Trophoblast cell (in vitro differentiated cells and primary cell): ENCODE measurements at regions not wholly inside any gene's neighbourhood (a gene's known extent, or its start where the extent isn't known, plus 50 kb on each side); places are given as distances from the start of the nearest gene placed in this dataset.

Experiments
- DNase-seq, 2 donors: peaks; one replicate each; pipeline ENCODE4 v3.0.0-alpha.2; 2016
- H2AFZ ChIP-seq: 2 replicates; pipeline ENCODE4 v1.6.1; 2013; ENCODE audit warnings: low read length, moderate library complexity, mild to moderate bottlenecking; ENCODE audit not compliant: insufficient read depth, poor library complexity
- H2AK5ac ChIP-seq: 2 replicates; pipeline ENCODE4 v1.6.1; 2013; ENCODE audit warnings: mild to moderate bottlenecking, low read length
- H2BK120ac ChIP-seq: 2 replicates; pipeline ENCODE4 v1.6.1; 2013; ENCODE audit warnings: low read length, mild to moderate bottlenecking, moderate library complexity; ENCODE audit not compliant: insufficient read depth, poor library complexity
- H2BK12ac ChIP-seq: 2 replicates; pipeline ENCODE4 v1.6.1; 2013; ENCODE audit warnings: mild to moderate bottlenecking, low read length, moderate library complexity
- H2BK5ac ChIP-seq: 2 replicates; pipeline ENCODE4 v1.6.1; 2013; ENCODE audit warnings: low read length, low read depth, moderate library complexity, mild to moderate bottlenecking; ENCODE audit not compliant: poor library complexity
- H3K14ac ChIP-seq: 2 replicates; pipeline ENCODE4 v1.6.1; 2013; ENCODE audit warnings: mild to moderate bottlenecking, low read length
- H3K18ac ChIP-seq: 2 replicates; pipeline ENCODE4 v1.6.1; 2013; ENCODE audit warnings: mild to moderate bottlenecking, low read length
- H3K23ac ChIP-seq: 2 replicates; pipeline ENCODE4 v1.6.1; 2013; ENCODE audit warnings: low read length
- H3K27ac ChIP-seq: 2 replicates; pipeline ENCODE4 v1.5.1; 2013; ENCODE audit warnings: low read depth, mild to moderate bottlenecking, inconsistent platforms, low read length, moderate library complexity
- H3K27me3 ChIP-seq: 2 replicates; pipeline ENCODE4 v1.6.1; 2013; ENCODE audit warnings: inconsistent platforms, mild to moderate bottlenecking, low read length, moderate library complexity; ENCODE audit not compliant: insufficient read depth
- H3K36me3 ChIP-seq, 2 experiments: 1 replicate in 1 of 2; 2 replicates in 1 of 2; pipeline ENCODE4 v1.6.1; 2013; ENCODE audit warnings: low read length in 2 of 2, mild to moderate bottlenecking in 2 of 2, moderate library complexity in 1 of 2; ENCODE audit not compliant: insufficient read depth in 2 of 2, control insufficient read depth in 1 of 2
- H3K4ac ChIP-seq: 2 replicates; pipeline ENCODE4 v1.6.1; 2013; ENCODE audit warnings: low read depth, mild to moderate bottlenecking, low read length, moderate library complexity
- H3K4me1 ChIP-seq, 2 experiments: 1 replicate in 1 of 2; 2 replicates in 1 of 2; pipeline ENCODE4 v1.6.1; 2013; ENCODE audit warnings: low read length in 2 of 2, mild to moderate bottlenecking in 2 of 2, moderate library complexity in 1 of 2; ENCODE audit not compliant: insufficient read depth in 2 of 2, control insufficient read depth in 1 of 2
- H3K4me2 ChIP-seq: 2 replicates; pipeline ENCODE4 v1.6.1; 2013; ENCODE audit warnings: inconsistent platforms, mild to moderate bottlenecking, low read length, moderate library complexity
- H3K4me3 ChIP-seq: 2 replicates; pipeline ENCODE4 v1.5.1; 2013; ENCODE audit warnings: mild to moderate bottlenecking, low read depth, low read length, inconsistent platforms
- H3K79me1 ChIP-seq: one replicate; pipeline ENCODE4 v1.6.1; 2013; ENCODE audit warnings: low read length
- H3K79me2 ChIP-seq: 2 replicates; pipeline ENCODE4 v1.6.1; 2013; ENCODE audit warnings: low read length, mild to moderate bottlenecking; ENCODE audit not compliant: control insufficient read depth, insufficient read depth, poor library complexity
- H3K9ac ChIP-seq: 2 replicates; pipeline ENCODE4 v1.6.1; 2013; ENCODE audit warnings: mild to moderate bottlenecking, low read length
- H3K9me3 ChIP-seq: 2 replicates; pipeline ENCODE4 v1.6.1; 2013; ENCODE audit warnings: low read depth, mild to moderate bottlenecking, control low read depth, inconsistent platforms, low read length; ENCODE audit not compliant: insufficient read depth
- H4K12ac ChIP-seq: 2 replicates; pipeline ENCODE4 v1.6.1; 2013; ENCODE audit warnings: low read depth, mild to moderate bottlenecking, low read length, moderate library complexity
- H4K8ac ChIP-seq: 2 replicates; pipeline ENCODE4 v1.6.1; 2013; ENCODE audit warnings: low read depth, mild to moderate bottlenecking, low read length, moderate library complexity
- H4K91ac ChIP-seq: one replicate; pipeline ENCODE4 v1.6.1; 2013; ENCODE audit warnings: low read depth, mild to moderate bottlenecking, low read length, moderate library complexity
- WGBS: extraction: QIAGEN DNeasy Blood & Tissue Kit; methylation state at CpG from one replicate; pipeline ENCODE4 v1.1.7; 2013; ENCODE audit warnings: missing lambda C conversion rate; ENCODE audit not compliant: insufficient read length, insufficient coverage; ENCODE audit errors: extremely low coverage; 5-methylcytosine and 5-hydroxymethylcytosine counted together

DNA sequence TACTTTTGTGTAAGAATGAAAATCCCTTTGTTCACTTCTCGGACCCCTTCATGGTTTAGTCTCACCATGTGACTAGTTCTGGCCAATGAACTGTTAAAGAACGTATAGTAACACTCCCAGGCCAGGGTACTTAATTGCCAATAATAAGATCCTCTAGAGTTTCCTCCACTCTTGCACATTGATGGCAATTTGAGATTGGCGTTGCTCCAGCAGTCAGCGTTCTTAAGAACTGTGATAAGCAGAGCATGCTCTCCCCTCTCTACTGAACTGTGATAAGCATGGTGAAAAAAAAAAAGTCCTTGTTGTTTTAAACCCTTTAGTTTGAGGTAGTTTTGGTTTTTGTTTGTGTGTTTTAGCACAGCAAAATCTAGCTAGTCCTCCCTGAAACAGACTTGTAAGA, 854.5 kb downstream of the SLC6A15 start:
- no CpG with 5 or more reads among the region's 4 CpGs for WGBS

DNA sequence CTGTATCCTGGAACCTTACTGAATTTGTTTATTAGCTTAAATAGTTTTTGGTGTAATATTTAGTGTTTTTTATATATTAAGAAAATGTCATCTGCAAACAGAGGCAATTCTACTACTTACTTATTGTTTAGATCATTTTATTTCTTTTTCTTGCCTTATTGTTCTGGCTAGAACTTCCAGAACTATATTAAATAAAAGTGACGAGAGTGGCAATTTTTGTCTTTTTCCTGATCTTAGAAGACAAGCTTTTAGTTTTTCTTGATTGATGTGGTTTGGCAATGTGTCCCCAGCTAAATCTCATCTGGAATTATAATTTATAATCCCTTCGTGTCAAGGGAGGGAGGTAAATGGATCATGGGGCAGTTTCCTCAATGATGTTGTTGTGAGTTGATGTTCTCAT, 857.8 kb downstream of the SLC6A15 start:
- Histone ChIP-seq H4K12ac (no peak overlapping the region), H3K18ac (no peak overlapping the region), H3K27me3 (no peaks in the 10 kb centered on the region), H2BK120ac (no peak overlapping the region), H3K36me3 (no peaks in the 10 kb centered on the region), H2AFZ (no peak overlapping the region), H3K23ac (no peak overlapping the region), H3K9ac (no peak overlapping the region), H3K9me3 (no peaks in the 10 kb centered on the region), H4K91ac (no peak overlapping the region), H3K4me2 (no peak overlapping the region), H3K79me2 (no peaks in the 10 kb centered on the region), H3K79me1 (no peaks in the 10 kb centered on the region), H2BK12ac (no peak overlapping the region), H3K4me1 (no peaks in the 10 kb centered on the region), H4K8ac (no peak overlapping the region), H3K27ac (no peak overlapping the region), H3K14ac (no peak overlapping the region), H2AK5ac (no peak overlapping the region), H2BK5ac (no peak overlapping the region), H3K4ac (no peak overlapping the region), H3K4me3 (no peak overlapping the region)
- no CpG with 5 or more reads among the region's 2 CpGs for WGBS
- DNase-seq, result no peak

More for the DNA sequence above, 854.5 kb downstream of the SLC6A15 start:
- H2BK5ac ChIP-seq, result no peak overlapping the region
- no peak overlapping the region for H3K18ac ChIP-seq
- no peak overlapping the region for H2AK5ac ChIP-seq
- H3K4me3 ChIP-seq, result no peak overlapping the region
- H4K12ac ChIP-seq, result no peak overlapping the region
- H3K4me2 ChIP-seq, result no peak overlapping the region
- H3K23ac ChIP-seq, result no peak overlapping the region
- H2AFZ ChIP-seq, result no peak overlapping the region
- no peaks in the 10 kb centered on the region for H3K79me2 ChIP-seq
- H3K9me3 ChIP-seq, result no peaks in the 10 kb centered on the region
- H3K9ac ChIP-seq, result no peak overlapping the region
- no peak overlapping the region for H3K4ac ChIP-seq
- H3K27me3 ChIP-seq, result no peaks in the 10 kb centered on the region
- no peak overlapping the region for H3K27ac ChIP-seq
- H3K4me1 ChIP-seq, result no peaks in the 10 kb centered on the region
- no peak overlapping the region for H4K91ac ChIP-seq
- H2BK120ac ChIP-seq, result no peak overlapping the region
- H4K8ac ChIP-seq, result no peak overlapping the region
- no peaks in the 10 kb centered on the region for H3K36me3 ChIP-seq
- H3K79me1 ChIP-seq, result no peaks in the 10 kb centered on the region
- H3K14ac ChIP-seq, result no peak overlapping the region
- no peak overlapping the region for H2BK12ac ChIP-seq
- no peak for DNase-seq

DNA sequence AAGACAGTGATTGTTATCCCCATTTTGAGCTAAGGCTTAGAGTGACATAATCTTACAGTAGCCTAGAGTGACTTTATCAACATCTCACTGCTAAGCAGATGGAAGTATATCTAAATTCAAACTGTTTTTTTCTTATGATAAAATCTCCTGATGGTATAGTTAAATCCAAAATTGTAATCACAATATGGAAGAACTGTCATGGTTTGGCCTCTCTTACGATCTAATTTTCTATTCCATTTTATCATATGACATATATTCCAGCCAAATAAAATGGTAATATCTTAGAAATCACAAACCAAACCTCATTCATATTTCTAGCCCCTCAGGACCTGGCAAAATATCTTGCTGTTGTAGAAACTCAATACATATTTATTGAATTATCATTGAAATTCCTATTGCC, 864.7 kb downstream of the SLC6A15 start:
- H3K4me2 ChIP-seq, result no peak overlapping the region
- H3K27me3 ChIP-seq, result no peaks in the 10 kb centered on the region

DNA sequence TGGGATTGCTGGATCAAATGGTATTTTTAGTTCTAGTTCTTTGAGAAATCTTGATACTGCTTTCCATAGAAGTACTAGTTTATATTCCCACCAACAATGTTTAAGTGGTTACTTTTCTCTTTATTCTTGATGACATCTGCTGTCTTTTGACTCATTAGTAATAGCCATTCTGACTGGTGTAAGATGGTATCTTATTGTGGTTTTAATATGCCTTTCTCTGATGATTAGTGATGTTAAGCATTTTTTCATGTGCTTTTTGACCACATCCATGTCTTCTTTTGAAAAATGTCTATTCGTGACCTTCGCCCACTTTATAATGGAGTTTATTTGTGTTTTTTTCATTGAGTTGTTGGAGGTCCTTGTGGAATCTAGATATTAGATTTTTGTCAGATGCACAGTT, 865.7 kb downstream of the SLC6A15 start:
- H4K8ac ChIP-seq, result no peak overlapping the region
- no peak overlapping the region for H2BK5ac ChIP-seq
- WGBS, result no CpG with 5 or more reads among the region's 2 CpGs

More for the DNA sequence above, 864.7 kb downstream of the SLC6A15 start:
- Histone ChIP-seq H3K4me1 (no peaks in the 10 kb centered on the region), H3K27ac (no peak overlapping the region), H3K36me3 (no peaks in the 10 kb centered on the region), H3K18ac (no peak overlapping the region), H4K91ac (no peak overlapping the region), H2AFZ (no peak overlapping the region), H3K4me3 (no peak overlapping the region), H3K4ac (no peak overlapping the region), H3K23ac (no peak overlapping the region), H4K12ac (no peak overlapping the region), H3K9ac (no peak overlapping the region), H4K8ac (no peak overlapping the region), H3K14ac (no peak overlapping the region), H3K9me3 (no peaks in the 10 kb centered on the region), H2BK12ac (no peak overlapping the region), H3K79me2 (no peaks in the 10 kb centered on the region), H3K79me1 (no peaks in the 10 kb centered on the region), H2BK120ac (no peak overlapping the region), H2BK5ac (no peak overlapping the region), H2AK5ac (no peak overlapping the region)
- WGBS, result no CpG with 5 or more reads among the region's 1 CpG
- DNase-seq, result no peak

More for the DNA sequence above, 865.7 kb downstream of the SLC6A15 start:
- H3K4ac ChIP-seq, result no peak overlapping the region
- H3K27ac ChIP-seq, result no peak overlapping the region
- no peaks in the 10 kb centered on the region for H3K79me1 ChIP-seq
- H3K4me1 ChIP-seq, result no peaks in the 10 kb centered on the region
- no peak overlapping the region for H3K23ac ChIP-seq
- no peak overlapping the region for H3K4me2 ChIP-seq
- no peak overlapping the region for H4K12ac ChIP-seq
- no peak overlapping the region for H2AFZ ChIP-seq
- H3K4me3 ChIP-seq, result no peak overlapping the region
- no peaks in the 10 kb centered on the region for H3K27me3 ChIP-seq
- no peak overlapping the region for H2BK120ac ChIP-seq
- no peak overlapping the region for H3K18ac ChIP-seq
- no peak for DNase-seq
- no peaks in the 10 kb centered on the region for H3K79me2 ChIP-seq
- H2AK5ac ChIP-seq, result no peak overlapping the region
- no peaks in the 10 kb centered on the region for H3K9me3 ChIP-seq
- H3K9ac ChIP-seq, result no peak overlapping the region
- H3K36me3 ChIP-seq, result no peaks in the 10 kb centered on the region
- H4K91ac ChIP-seq, result no peak overlapping the region
- no peak overlapping the region for H3K14ac ChIP-seq
- H2BK12ac ChIP-seq, result no peak overlapping the region
